ENCODE measurements at regions not wholly inside any gene's neighbourhood (a gene's known extent, or its start where the extent isn't known, plus 50 kb on each side); places are given as distances from the start of the nearest gene placed in this dataset.

GRCh38 chr9:87238545-87238944 is 259.1 kb upstream of the DAPK1 start:
- ATAC-seq (no peak), DNase-seq (no peak)
- Histone ChIP-seq H3K36me3 (replicated peaks in 1 of 2; ENCODE audit: insufficient read depth in 1 of 2, low read depth in 2 of 2) (no peaks in the 10 kb centered on the region), H3K27me3 (no peaks in the 10 kb centered on the region), H3K9me3 (no peaks in the 10 kb centered on the region), H3K4me3 (no peak overlapping the region), H3K4me1 (no peaks in the 10 kb centered on the region), H3K27ac (no peak overlapping the region)
- 72 to 74% methylated on average over 5 of the region's 5 CpGs for WGBS, 2 donors
- TF ChIP-seq CTCF (IDR thresholded peaks at IDR 0.05) (no peak), POLR2A (IDR thresholded peaks at IDR 0.05) (no peak)
- intact Hi-C loops (cut with DNase I): no loop called here

DNA sequence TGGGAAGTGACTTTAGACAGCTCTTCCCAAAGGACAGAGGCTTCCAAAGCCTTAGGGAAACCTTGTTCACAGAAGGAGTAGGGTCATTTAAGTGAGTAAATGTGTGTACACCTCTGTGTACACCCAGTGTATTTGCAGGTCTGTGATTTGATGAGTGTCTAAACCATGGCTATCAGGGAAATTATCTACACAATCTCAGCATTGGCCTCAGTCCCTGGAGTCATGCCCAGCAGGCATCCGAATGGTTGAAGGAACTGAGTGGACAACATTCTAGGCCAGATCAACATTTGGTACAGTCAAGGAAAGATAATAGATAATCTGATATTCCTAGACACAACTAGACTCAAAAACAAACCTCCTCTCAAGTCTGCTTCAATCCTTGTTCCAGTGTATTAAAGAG is 258.4 kb upstream of the DAPK1 start:
- intact Hi-C loops (cut with DNase I): no loop called here
- Histone ChIP-seq H3K27ac (no peak overlapping the region), H3K9me3 (no peaks in the 10 kb centered on the region), H3K36me3 (replicated peaks in 1 of 2; ENCODE audit: insufficient read depth in 1 of 2, low read depth in 2 of 2) (no peaks in the 10 kb centered on the region), H3K4me3 (no peak overlapping the region), H3K4me1 (no peaks in the 10 kb centered on the region), H3K27me3 (no peaks in the 10 kb centered on the region)
- 20 to 27% methylated on average over 1 of the region's 1 CpG for WGBS, 2 donors
- DNase-seq (no peak), ATAC-seq (no peak)
- TF ChIP-seq CTCF (IDR thresholded peaks at IDR 0.05): no peak
- no peak for TF ChIP-seq POLR2A (IDR thresholded peaks at IDR 0.05)

- no peak for TF ChIP-seq CTCF (IDR thresholded peaks at IDR 0.05)
- TF ChIP-seq POLR2A (IDR thresholded peaks at IDR 0.05): no peak
- Histone ChIP-seq H3K9me3 (no peaks in the 10 kb centered on the region), H3K4me3 (no peak overlapping the region), H3K4me1 (no peaks in the 10 kb centered on the region), H3K36me3 (replicated peaks in 1 of 2; ENCODE audit: insufficient read depth in 1 of 2, low read depth in 2 of 2) (no peaks in the 10 kb centered on the region), H3K27ac (no peak overlapping the region), H3K27me3 (no peaks in the 10 kb centered on the region)
- intact Hi-C loops (cut with DNase I): no loop called here
- ATAC-seq (no peak), DNase-seq (no peak)
- 86 to 88% methylated on average over 2 of the region's 2 CpGs for WGBS, 2 donors
These were observed 254.1 kb upstream of the DAPK1 start for GRCh38 chr9:87243602-87244001.

- TF ChIP-seq POLR2A (IDR thresholded peaks at IDR 0.05) (no peak), CTCF (IDR thresholded peaks at IDR 0.05) (no peak)
- 28 to 33% methylated on average over 4 of the region's 4 CpGs for WGBS, 2 donors
- H3K27me3 ChIP-seq: no peaks in the 10 kb centered on the region
- ATAC-seq: no peak
- DNase-seq: no peak
- no peak overlapping the region for H3K4me3 ChIP-seq
- intact Hi-C loops (cut with DNase I): no loop called here
- H3K9me3 ChIP-seq: no peaks in the 10 kb centered on the region
- H3K4me1 ChIP-seq: no peaks in the 10 kb centered on the region
- H3K27ac ChIP-seq: no peak overlapping the region
- no peaks in the 10 kb centered on the region for H3K36me3 ChIP-seq (replicated peaks in 1 of 2; ENCODE audit: insufficient read depth in 1 of 2, low read depth in 2 of 2)
These were observed 252.4 kb upstream of the DAPK1 start for GRCh38 chr9:87245271-87245670.

- H3K4me3 ChIP-seq: no peak overlapping the region
- TF ChIP-seq POLR2A (IDR thresholded peaks at IDR 0.05) (no peak), CTCF (IDR thresholded peaks at IDR 0.05) (no peak)
- H3K27me3 ChIP-seq: no peaks in the 10 kb centered on the region
- WGBS, 2 donors: 91% methylated on average over 5 of the region's 5 CpGs
- H3K27ac ChIP-seq: no peak overlapping the region
- DNase-seq (no peak), ATAC-seq (no peak)
- intact Hi-C loops (cut with DNase I): no loop called here
- H3K36me3 ChIP-seq (replicated peaks in 1 of 2; ENCODE audit: insufficient read depth in 1 of 2, low read depth in 2 of 2): no peaks in the 10 kb centered on the region
- H3K9me3 ChIP-seq: no peaks in the 10 kb centered on the region
- no peaks in the 10 kb centered on the region for H3K4me1 ChIP-seq
These were observed 250.6 kb upstream of the DAPK1 start for GRCh38 chr9:87247097-87247496.
